ENCODE measurements at regions not wholly inside any gene's neighbourhood (a gene's known extent, or its start where the extent isn't known, plus 50 kb on each side); places are given as distances from the start of the nearest gene placed in this dataset.
"Not testable (repeated sequence)": the region's sequence is repeated elsewhere in the genome, so short reads cannot be mapped to it uniquely, and the experiment has no call there.

DNA sequence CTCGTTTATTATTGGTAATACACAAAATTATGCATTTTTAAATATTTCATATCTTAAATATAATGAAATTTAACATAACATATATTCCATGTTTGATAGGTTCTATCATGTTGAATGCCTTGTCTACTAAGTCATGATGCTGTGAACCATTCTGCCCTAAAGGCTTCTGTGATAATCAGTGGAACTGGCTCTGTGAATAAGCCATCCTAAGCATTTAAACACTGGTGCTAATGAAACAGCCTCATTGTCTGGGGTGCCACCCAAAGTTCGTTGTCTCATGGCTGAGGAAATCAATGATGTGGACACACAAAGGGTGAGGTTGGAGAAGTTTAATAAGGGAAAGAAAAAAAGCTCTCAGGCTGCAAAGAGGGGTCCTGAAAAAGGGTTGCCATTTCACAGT lies 264.7 kb upstream of the ZRANB2 start:
- no peak for DNase-seq

DNA sequence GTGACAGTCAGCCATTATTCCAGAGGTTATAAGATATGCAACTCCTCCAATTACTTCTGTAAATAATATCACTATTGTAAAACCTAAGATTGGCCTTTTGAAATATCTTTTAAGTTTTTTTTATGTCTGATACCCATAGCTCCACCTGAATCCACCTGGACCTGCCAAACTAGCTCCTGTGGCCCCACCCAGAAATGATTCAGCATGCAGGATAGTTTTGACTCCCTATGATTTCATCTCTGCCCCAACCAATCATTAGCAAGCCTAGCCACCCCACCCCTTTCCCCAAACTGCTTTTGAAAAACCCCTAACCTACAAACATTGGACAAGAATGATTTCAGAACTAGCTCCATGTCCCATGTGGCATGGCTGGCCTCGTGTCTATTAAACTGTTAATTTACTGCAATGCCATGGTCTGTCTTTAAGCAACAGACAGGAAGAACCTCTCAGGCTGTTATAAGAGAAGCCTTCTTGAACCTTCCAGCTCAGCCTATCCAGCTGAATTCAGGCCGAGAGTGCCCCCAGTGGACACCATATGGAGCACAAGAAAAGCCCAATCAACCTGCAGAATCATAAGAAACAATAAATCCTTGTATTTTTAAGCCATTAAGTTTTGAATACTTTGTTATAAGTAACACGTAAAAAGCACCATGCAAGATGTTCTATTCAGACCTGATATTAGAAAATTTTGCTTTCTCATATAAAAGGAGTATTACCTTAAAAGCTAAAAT lies 263.0 kb upstream of the ZRANB2 start:
- no peak for DNase-seq

DNA sequence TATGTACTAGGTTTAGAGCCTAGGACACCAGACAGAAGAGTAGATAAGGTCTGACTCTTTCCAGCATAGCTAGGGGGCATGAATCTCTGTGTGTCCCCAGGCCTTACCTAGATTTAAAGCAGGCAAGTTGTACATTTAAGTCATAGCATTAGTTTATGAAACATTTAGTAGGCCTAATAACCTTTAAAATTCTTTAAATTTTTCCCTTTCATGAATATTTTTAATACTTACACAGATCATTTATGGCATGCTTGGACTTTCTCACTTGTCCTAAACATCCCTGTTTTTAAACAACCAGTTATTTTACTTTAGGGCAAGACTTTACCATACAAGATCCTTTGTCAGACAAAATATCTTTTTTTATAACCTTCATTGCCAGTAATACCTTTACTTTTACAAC lies 258.4 kb upstream of the ZRANB2 start:
- no peak for DNase-seq

DNA sequence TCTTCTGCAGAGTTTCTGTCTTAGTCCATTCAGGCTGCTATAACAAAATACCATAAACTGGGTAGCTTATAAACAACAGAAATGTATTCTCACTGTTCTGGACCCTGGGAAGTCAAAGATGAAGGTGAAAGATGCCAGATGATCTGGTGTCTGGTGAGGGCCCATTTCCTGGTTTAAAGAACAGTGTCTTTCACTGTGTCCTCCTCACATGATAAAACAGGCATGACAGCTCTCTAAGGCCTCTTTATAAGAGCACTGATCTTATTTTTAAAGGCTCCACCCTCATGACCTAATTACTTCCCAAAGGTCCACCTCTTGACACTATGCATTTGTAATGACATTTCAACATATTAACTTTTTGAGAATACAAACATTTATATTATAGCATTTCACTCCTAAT lies 250.2 kb upstream of the ZRANB2 start:
- no peak for DNase-seq

DNA sequence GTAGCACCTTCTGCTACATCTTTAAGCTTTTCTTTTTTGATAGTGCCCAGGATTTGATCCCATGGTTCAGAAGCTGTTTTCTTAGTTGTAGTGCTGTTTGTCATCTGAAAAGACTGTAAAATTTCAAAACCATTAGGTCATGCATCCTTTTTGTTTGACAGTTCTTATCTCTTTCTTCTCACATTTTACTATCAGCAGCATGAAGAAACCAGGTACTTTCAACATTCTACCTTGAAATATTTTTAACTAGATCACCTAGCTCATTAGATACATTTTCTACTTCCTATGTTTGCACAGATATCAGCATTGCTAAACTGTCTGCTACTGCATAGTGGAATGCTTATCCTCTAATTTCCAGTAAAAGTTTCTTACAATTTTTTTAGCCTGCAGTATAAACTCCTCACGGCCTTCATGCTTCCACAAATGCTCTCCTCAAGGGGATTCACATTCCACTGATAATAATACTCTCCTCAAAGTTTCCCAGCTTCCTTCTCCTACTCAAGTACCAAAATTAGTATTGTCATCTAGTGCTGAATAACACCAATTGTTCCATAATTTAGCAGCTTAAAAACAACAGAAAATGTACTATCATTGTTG lies 243.9 kb upstream of the ZRANB2 start:
- DNase-seq = no peak

DNA sequence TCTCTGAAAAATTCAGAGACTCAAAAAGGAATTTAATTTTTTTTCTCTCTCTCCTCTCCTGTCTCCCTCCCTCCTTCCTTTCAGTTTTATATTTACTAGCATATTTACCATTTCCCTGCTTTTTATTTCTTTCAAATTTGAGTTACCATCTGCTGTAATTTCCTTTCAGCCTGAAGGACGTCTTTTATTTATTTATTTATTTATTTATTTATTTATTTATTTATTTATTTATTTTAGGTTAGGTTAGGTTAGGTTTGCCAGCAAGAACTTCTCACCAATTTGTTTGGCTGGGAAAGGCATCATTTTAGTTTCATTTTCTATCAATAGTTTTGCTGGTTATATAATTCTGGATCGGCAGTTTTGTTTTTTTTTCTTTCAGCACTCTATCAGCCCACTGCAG lies 231.7 kb upstream of the ZRANB2 start:
- DNase-seq = no peak

DNA sequence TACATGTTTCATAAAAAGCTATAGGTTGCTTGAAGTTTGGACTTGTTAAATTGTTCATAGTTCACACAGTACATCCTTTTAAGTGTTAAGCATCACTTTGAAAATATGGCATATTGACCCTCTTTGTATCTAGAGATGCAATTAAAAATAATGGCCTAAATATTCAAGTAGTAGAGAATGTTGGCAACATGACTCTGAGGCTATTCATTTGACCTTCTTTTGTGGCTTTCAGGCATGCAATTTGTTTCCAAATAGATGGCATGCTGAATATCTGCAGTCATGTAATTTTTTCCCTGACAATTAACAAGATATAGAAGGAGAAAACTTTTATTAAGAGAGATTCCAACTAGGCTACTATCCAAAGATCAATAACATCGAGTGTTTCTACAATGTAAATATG lies 230.5 kb upstream of the ZRANB2 start:
- DNase-seq = no peak

DNA sequence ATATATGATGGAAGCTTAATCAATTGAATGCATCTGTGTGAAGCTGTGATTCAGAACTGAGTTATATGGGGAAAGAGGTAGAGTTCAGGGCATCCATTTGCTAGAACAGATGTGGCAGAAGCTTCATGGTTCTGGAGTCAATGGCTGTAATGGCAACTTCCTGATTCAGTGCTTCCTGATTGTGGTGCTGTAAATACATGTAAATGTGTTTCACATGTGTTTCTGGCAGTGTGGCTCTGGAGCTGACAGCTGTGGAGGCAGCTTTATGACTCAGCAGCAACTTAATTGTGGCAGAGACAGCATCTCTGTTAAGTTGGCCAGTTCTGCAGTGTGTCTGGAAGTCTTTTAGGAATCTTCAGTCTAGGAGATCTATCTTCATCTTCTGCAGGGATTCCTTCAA lies 226.6 kb upstream of the ZRANB2 start:
- no peak for DNase-seq

DNA sequence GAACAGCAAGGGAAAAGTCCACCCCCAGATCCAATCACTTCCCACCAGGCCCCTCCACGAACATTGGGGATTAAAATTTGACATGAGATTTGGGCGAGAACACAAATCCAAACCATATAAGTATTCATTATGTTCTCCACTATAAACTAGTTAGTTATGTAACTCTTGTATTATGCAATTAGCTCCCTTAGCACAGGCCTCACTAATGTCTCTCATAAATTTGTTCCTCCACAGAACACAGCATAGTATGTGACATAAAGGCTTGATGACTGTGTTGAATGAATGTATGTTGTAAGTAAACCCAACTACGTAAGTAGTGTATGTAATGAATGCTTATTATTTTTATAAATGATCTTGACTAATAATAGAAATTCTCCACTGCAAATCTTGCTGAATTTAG lies 223.3 kb upstream of the ZRANB2 start:
- no peak for DNase-seq

DNA sequence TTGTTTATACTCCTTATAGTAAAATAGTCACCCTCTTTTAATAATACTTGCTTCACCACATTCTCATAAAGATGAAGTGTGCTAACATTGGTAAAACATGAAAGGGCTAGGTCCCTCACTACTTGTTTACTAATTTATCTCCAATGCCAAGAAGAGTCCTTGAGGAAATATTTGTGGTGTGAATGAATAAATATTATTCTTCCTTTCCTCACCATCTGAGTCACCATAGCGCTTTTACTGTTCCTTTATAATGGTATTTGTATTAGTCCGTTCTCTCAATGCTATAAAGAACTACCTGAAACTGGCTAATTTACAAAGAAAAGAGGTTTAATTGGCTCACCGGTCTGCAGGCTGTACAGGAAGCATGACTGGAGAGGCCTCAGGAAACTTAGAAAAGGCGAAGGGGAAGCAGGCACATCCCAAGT lies 222.8 kb upstream of the ZRANB2 start:
- DNase-seq = peak; percentile 7

DNA sequence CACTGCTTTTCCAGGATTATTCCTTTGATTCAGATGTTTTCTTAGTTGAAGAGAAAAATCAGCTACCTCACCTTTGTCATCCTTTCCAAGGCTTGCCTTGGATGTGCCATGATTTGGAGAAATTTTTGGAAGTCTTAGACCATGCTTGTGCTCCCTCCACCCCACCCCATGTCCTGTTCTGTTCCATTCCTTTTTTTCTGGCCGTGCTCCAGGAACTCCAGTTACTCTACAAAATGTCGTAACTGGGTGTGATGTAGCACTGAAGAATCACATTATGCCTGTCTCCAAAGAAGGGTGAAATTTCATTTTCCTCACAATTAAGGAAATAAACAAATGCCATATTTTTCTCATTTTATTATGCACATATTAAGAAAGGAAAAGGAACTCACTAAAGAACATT lies 217.8 kb upstream of the ZRANB2 start:
- DNase-seq = no peak

DNA sequence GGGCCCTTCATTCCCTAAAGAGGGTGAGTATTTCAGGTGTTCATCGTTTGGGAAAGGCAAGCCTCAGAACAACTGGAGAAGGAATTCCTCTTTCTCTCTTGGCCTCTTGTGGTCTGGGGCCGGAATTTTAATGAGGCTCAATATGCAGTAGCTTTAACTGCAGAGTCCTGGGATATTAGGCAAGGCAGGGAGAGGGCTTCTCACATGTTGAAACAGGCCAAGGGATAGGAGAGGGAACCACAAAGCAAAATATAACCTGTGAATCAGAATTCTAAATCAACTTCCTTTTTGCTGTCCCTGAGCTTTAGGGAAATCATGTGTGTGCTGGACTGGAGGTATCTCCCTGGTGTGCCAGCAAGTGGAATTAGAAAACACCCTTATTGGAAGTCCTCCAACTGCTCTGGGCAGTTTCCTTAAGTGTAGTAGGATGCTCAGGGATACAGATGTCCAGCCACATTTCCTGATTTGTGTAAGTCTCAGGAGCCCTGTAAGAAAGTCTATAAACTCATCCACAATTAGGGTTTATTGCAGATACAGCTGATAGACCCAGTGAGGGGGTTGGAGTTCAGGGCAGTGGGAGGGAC lies 215.8 kb upstream of the ZRANB2 start:
- DNase-seq = no peak

DNA sequence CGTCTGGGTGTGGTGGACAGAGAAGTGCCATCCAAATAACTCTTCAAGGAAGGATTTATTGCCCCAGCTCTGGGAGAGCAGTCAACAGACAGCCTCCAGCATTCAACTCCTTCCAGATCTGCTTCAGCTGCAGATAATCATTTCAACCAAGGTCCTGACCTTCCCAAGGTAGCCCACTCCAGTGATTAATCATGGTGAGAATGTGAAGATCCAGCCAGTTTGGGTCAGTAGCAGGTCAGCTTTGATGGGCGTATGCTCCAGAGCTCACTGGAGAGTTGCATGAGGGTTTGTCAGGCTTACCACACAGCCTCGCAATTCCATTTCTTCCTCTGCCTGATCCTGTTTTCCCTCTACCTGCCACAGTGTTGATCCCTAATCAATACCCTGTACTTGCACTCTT lies 214.5 kb upstream of the ZRANB2 start:
- no peak for DNase-seq

DNA sequence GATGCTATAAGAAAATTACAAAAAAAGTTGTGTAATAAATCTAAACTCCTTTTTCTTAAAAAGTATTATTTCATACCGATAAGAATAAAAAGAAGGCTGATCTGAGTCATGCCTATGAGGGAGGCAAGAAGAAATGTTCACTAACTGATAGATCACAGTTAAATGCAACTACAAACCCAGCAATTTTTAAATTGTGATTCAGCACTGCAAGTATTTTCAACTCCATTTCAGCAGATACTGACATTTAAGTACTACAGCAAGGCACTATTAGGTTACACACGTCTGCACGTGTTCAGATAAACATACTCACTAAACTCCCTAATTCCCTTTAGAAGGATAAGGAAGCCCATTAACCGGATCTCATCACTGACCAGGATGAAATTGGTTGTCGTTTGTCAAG lies 213.3 kb upstream of the ZRANB2 start:
- no peak for DNase-seq

DNA sequence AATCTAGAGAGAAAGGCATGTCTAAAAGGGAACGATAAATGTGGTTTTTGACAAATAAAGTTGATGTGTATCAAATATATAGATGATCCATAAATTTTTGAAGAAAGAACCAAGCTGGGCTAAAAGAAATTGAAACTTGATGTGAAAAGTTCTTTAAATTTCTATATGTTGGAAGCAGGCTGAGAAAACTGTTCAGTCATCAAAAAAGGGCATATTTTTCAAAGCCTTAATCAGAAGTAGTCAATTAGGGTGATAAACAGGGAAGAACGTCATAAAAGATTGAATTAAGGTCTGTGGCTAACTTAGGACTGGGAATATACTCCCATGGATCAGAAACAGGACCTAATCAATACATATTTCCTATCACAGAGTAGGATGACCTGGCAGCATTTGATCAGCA lies 211.4 kb upstream of the ZRANB2 start:
- no peak for DNase-seq

DNA sequence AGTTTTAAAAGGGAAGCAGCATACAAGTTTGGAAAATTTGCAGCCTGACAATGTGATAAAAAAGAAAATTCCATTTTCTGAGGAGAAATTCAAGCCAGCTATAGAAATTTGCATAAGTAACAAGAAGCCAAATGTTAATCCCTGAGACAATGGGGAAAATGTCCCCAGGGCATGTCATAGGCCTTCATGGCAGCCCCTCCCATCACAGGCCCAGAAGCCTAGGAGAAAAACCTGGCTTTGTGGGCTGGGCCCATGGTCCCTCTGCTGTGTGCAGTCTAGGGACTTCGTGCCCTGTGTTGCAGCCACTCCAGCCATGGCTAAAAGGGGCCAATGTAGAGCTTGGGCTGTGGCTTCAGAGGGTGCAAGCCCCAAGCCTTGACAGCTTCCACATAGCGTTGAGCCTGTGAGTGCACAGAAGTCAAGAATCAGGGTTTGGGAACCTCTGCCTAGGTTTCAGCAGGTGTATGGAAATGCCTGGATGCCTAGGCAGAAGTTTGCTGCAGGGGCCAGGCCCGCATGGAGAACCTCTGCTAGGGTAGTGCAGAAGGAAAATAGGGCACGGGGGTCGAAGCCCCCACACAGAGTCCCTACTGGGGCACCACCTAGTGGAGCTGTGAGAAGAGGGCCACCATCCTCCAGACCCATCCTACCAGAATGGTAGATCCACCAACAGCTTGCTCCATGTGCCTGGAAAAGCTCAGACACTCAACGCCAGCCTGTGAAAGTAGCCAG lies 209.8 kb upstream of the ZRANB2 start:
- DNase-seq = not testable (repeated sequence)

DNA sequence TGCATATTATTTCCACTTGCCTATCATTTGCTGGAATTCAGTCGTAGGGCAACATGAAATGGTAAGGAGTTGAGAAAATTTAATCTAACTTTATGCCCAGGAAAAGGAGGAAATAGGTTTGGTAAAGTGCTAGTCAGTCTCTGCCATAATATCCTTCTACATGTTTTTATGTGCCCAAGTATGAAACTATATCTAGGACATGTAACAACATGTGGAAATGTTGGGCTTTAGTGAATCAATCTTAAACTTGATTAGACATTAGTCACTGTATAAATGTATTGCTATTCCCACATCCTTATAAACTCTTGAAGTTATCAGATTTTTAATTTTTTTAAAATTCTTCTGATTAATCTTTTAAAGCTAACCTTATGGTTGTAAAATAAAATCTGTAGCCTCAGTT lies 204.7 kb upstream of the ZRANB2 start:
- DNase-seq = no peak

DNA sequence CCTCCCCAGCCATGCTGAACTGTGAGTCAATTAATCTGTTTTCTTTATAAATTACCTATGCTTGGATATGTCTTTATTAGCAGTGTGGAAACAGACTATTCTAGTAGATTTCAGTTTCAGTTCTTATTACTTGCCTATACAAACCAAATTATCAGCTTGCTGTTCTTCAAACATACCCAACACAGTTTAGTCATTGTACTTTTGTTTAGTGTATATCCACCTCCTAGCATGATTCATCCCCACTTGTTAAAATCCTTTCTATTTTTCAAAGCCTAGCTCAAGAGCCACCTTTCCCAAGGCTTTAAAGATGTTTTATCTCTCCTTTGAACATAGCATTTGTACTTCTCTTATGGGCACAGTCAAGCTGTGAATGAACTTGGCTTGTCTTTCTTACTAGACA lies 195.6 kb upstream of the ZRANB2 start:
- no peak for DNase-seq

DNA sequence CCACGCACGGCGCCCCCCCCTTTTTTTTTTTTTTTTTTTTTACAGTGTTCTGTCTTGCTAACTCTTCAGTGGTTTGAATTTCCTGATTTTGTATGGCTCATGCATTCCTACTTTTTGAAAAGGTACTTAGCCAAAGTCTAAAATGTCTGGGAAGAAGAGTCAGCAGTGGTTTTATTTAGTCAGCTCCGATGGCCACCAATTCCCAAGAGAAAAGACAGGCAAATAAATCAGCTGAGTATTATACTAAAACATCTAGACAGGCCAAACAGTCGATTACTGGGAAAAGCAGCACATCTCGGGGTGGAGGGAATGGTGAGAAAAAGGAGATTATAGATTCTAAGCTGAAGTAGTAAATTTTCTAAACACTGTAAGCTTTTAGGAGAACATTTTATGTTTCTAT lies 192.5 kb upstream of the ZRANB2 start:
- DNase-seq = no peak

DNA sequence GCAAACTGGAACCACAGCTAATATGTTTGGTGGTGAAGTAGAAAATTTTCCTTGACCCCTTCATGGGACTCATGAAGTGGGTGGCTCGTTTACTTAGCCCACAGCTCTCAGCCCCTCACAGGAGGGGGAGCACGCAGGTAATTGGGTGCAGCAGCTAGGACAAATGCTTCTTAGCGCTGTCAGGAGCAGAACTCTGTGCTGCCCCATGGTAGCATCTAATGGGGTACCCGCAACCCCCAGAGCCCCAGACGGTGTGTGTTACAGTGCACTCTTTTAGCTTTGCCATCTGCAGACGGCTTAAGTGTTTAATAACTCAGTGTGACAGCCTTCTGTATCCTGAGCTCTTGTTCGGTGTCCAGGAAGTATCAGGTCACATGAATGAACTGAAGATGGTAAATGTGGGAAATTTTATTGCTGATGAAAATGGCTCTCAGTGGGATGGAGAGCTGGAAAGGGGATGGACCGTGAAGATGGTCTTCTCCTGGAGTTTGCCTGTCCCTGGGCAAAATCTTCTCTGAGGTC lies 189.6 kb upstream of the ZRANB2 start:
- no peak for DNase-seq

DNA sequence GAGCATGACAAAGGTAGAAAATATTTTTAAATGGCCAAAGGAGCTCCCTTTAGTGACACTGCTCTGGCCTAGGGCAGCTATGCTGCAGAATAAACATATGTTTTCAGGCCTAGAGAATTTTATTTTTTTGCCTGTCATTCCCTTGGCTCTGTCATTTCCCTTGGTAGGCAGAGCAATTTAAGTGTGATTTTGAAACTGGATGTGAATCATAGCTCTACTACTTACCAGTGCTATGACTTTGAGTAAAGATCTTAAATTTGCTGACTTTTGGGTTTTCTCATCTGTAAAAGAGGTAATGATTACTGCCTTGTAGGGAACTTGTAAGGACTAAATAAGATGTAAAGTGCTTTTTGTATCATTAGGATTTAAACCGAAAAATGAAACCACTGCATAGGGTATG lies 189.0 kb upstream of the ZRANB2 start:
- DNase-seq = no peak

DNA sequence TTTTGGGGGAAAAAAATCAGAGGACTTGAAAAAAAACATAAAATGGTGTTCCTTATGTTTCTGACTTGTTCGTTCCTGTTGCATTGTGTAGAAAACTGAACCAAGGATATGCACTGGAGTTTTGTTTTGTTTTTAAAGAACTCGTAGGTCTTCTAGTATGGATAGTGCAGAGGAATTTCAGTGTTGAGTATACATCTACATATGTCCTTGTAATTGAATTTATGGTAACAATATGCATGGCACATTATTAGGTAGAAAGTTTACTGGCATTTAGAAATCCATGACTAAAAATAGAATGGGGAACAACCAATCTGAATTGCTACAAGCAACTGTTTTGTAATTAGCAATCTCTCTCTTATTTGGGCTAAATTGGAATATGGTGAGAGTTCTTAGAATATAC lies 188.3 kb upstream of the ZRANB2 start:
- DNase-seq = no peak

DNA sequence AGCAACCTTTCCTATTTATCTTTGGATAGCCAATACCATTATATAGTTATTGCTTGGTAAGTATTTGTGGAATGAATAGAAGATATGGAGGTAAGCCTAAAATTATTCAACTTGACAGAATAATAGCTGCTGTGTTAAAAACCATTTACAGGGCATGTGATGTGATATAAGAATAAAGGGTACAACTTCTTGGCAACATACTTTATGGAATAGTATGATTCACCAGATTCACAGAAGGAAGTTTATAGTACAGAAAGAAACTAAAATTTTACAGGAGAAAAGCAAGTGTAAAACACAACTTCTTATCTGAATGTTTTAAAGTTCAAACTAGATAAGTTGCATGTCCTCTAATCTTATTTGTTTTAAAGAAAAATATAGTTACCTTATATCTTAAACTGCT lies 186.4 kb upstream of the ZRANB2 start:
- DNase-seq = no peak

DNA sequence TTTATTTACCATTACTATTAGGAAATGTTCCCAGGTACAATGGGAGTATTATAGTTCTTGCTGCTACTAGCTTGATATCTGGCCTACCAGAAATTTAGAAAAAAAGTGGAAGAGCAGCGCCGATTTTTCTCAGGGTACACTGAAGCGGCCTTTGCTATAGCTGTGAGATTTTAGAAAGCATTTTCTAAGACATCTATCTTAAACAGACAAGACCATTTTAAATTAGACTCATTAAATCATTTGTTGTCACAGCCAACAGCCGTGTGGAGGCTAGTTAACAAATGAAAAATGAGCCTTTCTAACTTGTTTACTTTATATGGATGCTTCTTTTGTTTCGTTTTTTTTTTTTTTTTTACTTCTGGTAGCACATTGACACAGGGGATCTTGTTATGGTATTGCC lies 183.2 kb upstream of the ZRANB2 start:
- DNase-seq = no peak

Data from DMS79 (cell line).